ENCODE measurements at regions not wholly inside any gene's neighbourhood (a gene's known extent, or its start where the extent isn't known, plus 50 kb on each side); places are given as distances from the start of the nearest gene placed in this dataset.

- Histone ChIP-seq H3K9me3 (ENCODE audit: control insufficient read depth, insufficient read depth, low read length) (no peaks in the 10 kb centered on the region), H3K27ac (ENCODE audit: low read depth, low read length) (no peak overlapping the region), H3K27me3 (ENCODE audit: control insufficient read depth, insufficient read depth, low read length) (no peaks in the 10 kb centered on the region), H3K4me3 (ENCODE audit: low read depth, low read length) (no peak overlapping the region)
- CTCF ChIA-PET, result no interaction called here
- POLR2A ChIA-PET, result no interaction called here
- no peak for DNase-seq (ENCODE audit: low read depth, low spot score)
- no peak for TF ChIP-seq CTCF (IDR thresholded peaks at IDR 0.05; ENCODE audit: low read depth, low read length)
These were observed 204.8 kb upstream of the MEF2C start for GRCh38 chr5:89087551-89088318.

- Histone ChIP-seq H3K27ac (ENCODE audit: low read depth, low read length) (no peak overlapping the region), H3K9me3 (ENCODE audit: control insufficient read depth, insufficient read depth, low read length) (no peaks in the 10 kb centered on the region), H3K27me3 (ENCODE audit: control insufficient read depth, insufficient read depth, low read length) (no peaks in the 10 kb centered on the region), H3K4me3 (ENCODE audit: low read depth, low read length) (no peak overlapping the region)
- DNase-seq (ENCODE audit: low read depth, low spot score), result no peak
- no peak for TF ChIP-seq CTCF (IDR thresholded peaks at IDR 0.05; ENCODE audit: low read depth, low read length)
- POLR2A ChIA-PET, result no interaction called here
- CTCF ChIA-PET, result no interaction called here
These were observed 204.1 kb upstream of the MEF2C start for GRCh38 chr5:89087128-89087527.

DNA sequence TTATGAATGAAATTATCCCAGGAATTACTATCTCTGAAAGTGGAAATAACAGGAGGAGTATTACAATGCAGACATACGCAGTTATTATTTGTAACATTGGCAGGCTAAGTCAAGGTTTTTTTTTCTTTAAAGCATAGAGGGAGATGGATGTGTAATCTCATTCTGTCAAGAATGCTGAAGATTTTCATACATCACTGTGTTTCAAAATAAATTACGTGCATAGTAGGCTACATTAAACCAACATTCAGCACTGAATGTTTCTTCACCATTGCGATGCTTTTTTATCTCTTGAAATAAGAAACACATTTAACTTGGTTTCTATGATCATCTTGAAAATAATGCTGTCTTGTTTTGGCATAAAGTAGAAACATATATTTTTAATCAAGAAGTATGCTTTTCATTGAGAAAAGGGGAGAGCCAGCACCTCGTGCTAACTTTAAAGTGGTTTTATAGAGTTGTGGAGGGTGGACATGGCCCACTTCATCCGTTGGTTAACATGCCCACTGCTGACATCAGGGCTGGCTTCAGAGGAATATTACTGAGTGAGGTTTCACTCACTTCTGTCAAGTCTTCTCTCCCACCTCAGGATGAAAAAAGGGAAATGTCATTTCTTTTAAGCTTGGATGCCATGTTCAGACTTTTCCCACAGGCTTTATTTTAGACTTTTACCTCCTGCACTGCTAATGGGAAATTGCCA, 203.6 kb upstream of the MEF2C start:
- no peak for DNase-seq (ENCODE audit: low read depth, low spot score)
- Histone ChIP-seq H3K27me3 (ENCODE audit: control insufficient read depth, insufficient read depth, low read length) (no peaks in the 10 kb centered on the region), H3K27ac (ENCODE audit: low read depth, low read length) (no peak overlapping the region), H3K9me3 (ENCODE audit: control insufficient read depth, insufficient read depth, low read length) (no peaks in the 10 kb centered on the region), H3K4me3 (ENCODE audit: low read depth, low read length) (no peak overlapping the region)
- ChIA-PET POLR2A (no interaction called here), CTCF (interaction anchor here (0.5 to 1.0 kb wide), 2 partner anchors 144 to 357 kb away, joined by 3 to 4 read pairs; no protein-coding TSS in a partner anchor)
- no peak for TF ChIP-seq CTCF (IDR thresholded peaks at IDR 0.05; ENCODE audit: low read depth, low read length)

- H3K4me3 ChIP-seq (ENCODE audit: low read depth, low read length), result no peak overlapping the region
- peak; percentile 20 for DNase-seq (ENCODE audit: low read depth, low spot score)
- H3K9me3 ChIP-seq (ENCODE audit: control insufficient read depth, insufficient read depth, low read length), result no peaks in the 10 kb centered on the region
- CTCF ChIA-PET, result interaction anchor here (1.6 kb wide), 1 partner anchor 355 kb away, joined by 3 read pairs; no protein-coding TSS in a partner anchor
- no peaks in the 10 kb centered on the region for H3K27me3 ChIP-seq (ENCODE audit: control insufficient read depth, insufficient read depth, low read length)
- POLR2A ChIA-PET, result no interaction called here
- no peak overlapping the region for H3K27ac ChIP-seq (ENCODE audit: low read depth, low read length)
- TF ChIP-seq CTCF (IDR thresholded peaks at IDR 0.05; ENCODE audit: low read depth, low read length), result no peak
These were observed 200.8 kb upstream of the MEF2C start for GRCh38 chr5:89083791-89084190.

- CTCF ChIA-PET, result no interaction called here
- DNase-seq (ENCODE audit: low read depth, low spot score), result no peak
- POLR2A ChIA-PET, result no interaction called here
- no peaks in the 10 kb centered on the region for H3K9me3 ChIP-seq (ENCODE audit: control insufficient read depth, insufficient read depth, low read length)
- no peak for TF ChIP-seq CTCF (IDR thresholded peaks at IDR 0.05; ENCODE audit: low read depth, low read length)
- H3K27me3 ChIP-seq (ENCODE audit: control insufficient read depth, insufficient read depth, low read length), result no peaks in the 10 kb centered on the region
- no peak overlapping the region for H3K4me3 ChIP-seq (ENCODE audit: low read depth, low read length)
- no peak overlapping the region for H3K27ac ChIP-seq (ENCODE audit: low read depth, low read length)
These were observed 198.4 kb upstream of the MEF2C start for GRCh38 chr5:89081360-89081759.

All from AG04450 (cell line).